ENCODE measurements at regions not wholly inside any gene's neighbourhood (a gene's known extent, or its start where the extent isn't known, plus 50 kb on each side); places are given as distances from the start of the nearest gene placed in this dataset.

DNA sequence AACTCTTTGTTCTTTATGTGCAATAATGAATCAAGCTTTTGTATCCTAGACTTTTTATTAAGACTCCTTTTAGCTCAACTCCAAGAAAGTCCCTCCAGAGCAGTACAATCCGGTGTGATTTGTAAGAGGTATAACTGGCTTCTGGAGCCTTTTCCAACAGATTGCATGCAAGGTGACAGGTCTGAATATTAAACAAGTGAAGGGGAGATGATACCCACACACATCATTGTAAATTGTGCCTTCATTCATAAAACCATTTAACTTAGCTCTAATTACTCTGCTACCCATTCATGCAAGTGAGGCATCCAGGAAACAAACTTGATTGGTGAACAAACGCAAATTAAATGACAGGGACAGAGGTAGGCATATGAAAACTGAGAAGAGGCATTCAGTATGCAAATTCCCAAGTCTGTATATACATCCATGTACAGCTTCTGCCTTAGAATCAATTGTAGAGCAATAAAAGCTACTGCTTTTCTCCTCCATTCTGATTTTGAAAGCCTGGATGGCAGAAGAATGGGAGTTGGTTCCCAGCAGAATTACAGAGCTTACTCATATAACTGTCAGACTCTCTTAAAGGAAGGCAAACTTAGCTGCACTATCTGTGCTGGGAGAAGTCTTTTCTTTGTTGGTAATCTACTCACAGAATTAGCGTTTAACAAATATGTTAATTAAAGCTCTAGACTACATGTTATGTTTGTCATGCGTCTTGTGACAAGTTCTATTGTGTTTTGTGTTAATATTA is 261.0 kb upstream of the CDH6 start:
- 74 to 80% methylated on average over 4 of the region's 4 CpGs for WGBS, 2 donors
- no peak overlapping the region for H3K4me3 ChIP-seq
- H3K9me3 ChIP-seq, result no peaks in the 10 kb centered on the region
- DNase-seq, result no peak
- H3K27me3 ChIP-seq, result no peaks in the 10 kb centered on the region
- H3K36me3 ChIP-seq (ENCODE audit: low read depth, missing control alignments), result no peaks in the 10 kb centered on the region
- intact Hi-C loops (cut with DNase I; ENCODE audit: low total_unique reads), result no loop called here
- TF ChIP-seq, protein P1, sequence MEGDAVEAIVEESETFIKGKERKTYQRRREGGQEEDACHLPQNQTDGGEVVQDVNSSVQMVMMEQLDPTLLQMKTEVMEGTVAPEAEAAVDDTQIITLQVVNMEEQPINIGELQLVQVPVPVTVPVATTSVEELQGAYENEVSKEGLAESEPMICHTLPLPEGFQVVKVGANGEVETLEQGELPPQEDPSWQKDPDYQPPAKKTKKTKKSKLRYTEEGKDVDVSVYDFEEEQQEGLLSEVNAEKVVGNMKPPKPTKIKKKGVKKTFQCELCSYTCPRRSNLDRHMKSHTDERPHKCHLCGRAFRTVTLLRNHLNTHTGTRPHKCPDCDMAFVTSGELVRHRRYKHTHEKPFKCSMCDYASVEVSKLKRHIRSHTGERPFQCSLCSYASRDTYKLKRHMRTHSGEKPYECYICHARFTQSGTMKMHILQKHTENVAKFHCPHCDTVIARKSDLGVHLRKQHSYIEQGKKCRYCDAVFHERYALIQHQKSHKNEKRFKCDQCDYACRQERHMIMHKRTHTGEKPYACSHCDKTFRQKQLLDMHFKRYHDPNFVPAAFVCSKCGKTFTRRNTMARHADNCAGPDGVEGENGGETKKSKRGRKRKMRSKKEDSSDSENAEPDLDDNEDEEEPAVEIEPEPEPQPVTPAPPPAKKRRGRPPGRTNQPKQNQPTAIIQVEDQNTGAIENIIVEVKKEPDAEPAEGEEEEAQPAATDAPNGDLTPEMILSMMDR (IDR thresholded peaks at IDR 0.05), result no peak
- no peak for TF ChIP-seq POLR2A (IDR thresholded peaks at IDR 0.05)
- no peak overlapping the region for H3K27ac ChIP-seq
- no peaks in the 10 kb centered on the region for H3K4me1 ChIP-seq

DNA sequence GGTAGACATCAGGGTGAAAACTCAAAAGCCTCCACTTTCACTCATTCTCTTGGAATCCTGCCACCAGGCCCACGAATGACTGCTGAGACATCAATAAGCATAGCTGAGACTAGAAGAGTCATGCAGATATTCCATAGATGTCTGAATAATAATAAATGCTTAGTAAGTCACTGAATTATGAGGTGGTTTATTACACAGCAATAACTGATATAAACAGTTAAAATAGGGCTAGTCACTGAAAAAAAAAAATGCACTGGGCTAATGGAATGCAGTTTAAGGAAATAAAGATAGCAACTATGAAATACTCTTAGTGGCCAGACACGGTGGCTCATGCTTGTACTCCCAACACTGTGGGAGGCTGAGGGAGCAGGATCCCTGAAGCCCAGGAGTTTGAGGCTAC is 262.8 kb upstream of the CDH6 start:
- H3K9me3 ChIP-seq, result no peaks in the 10 kb centered on the region
- TF ChIP-seq, protein P1 (IDR thresholded peaks at IDR 0.05), result no peak
- no peak for TF ChIP-seq POLR2A (IDR thresholded peaks at IDR 0.05)
- DNase-seq, result no peak
- 41 to 57% methylated on average over 2 of the region's 2 CpGs for WGBS, 2 donors
- no peaks in the 10 kb centered on the region for H3K27me3 ChIP-seq
- no peaks in the 10 kb centered on the region for H3K36me3 ChIP-seq (ENCODE audit: low read depth, missing control alignments)
- intact Hi-C loops (cut with DNase I; ENCODE audit: low total_unique reads), result no loop called here
- H3K4me3 ChIP-seq, result no peak overlapping the region
- no peak overlapping the region for H3K27ac ChIP-seq
- no peaks in the 10 kb centered on the region for H3K4me1 ChIP-seq

DNA sequence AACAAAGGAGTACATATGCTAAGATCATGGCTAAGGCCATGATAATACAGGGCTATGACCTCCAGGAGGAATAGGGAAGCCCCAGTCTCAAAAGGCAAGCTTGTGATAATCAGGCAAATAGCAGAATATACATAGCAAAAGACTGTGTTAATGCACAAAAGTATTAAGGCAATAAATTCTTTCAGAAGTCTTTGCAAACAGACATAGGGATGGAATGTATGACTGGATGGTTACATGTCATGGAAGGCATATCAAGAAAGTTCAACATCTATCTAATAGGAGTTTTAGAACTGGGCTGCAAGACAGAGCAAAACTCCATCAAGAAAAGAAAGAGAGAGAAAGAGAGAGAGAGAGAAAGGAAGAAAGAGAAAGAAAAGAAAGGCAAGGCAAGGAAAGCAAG is 264.5 kb upstream of the CDH6 start:
- no peaks in the 10 kb centered on the region for H3K4me1 ChIP-seq
- intact Hi-C loops (cut with DNase I; ENCODE audit: low total_unique reads), result no loop called here
- H3K4me3 ChIP-seq, result no peak overlapping the region
- TF ChIP-seq, protein P1 (IDR thresholded peaks at IDR 0.05), result no peak
- no peak for TF ChIP-seq POLR2A (IDR thresholded peaks at IDR 0.05)
- no peaks in the 10 kb centered on the region for H3K27me3 ChIP-seq
- no peaks in the 10 kb centered on the region for H3K9me3 ChIP-seq
- H3K36me3 ChIP-seq (ENCODE audit: low read depth, missing control alignments), result no peaks in the 10 kb centered on the region
- H3K27ac ChIP-seq, result no peak overlapping the region
- no peak for DNase-seq

DNA sequence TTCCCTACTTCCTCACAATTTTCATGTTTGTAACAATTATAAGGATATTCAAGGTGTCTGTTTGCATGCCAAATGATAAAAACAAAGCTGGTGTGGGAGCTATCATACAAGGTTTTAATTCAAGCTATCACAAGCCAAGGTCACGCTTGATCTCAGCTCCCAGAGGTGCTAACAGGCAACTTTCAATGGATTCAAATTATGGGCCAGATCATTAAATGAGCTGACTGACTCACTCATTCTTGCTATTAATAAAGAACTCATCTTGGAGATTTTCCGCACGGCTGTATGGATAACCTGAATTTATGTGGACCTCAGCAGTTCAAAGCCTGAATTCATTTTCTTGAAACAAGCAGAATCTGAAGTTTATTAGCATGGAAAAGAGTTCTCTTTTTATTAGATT is 267.3 kb upstream of the CDH6 start:
- Histone ChIP-seq H3K27me3 (no peaks in the 10 kb centered on the region), H3K9me3 (no peaks in the 10 kb centered on the region), H3K4me1 (no peaks in the 10 kb centered on the region), H3K4me3 (no peak overlapping the region), H3K36me3 (ENCODE audit: low read depth, missing control alignments) (no peaks in the 10 kb centered on the region), H3K27ac (no peak overlapping the region)
- no peak for DNase-seq
- WGBS, 2 donors, result 42 to 55% methylated on average over 3 of the region's 3 CpGs
- TF ChIP-seq, protein P1 (IDR thresholded peaks at IDR 0.05), result no peak
- TF ChIP-seq POLR2A (IDR thresholded peaks at IDR 0.05), result no peak
- intact Hi-C loops (cut with DNase I; ENCODE audit: low total_unique reads), result no loop called here

- H3K36me3 ChIP-seq (ENCODE audit: low read depth, missing control alignments), result no peaks in the 10 kb centered on the region
- WGBS, 2 donors, result 87% methylated on average over 5 of the region's 5 CpGs
- no peaks in the 10 kb centered on the region for H3K9me3 ChIP-seq
- H3K4me3 ChIP-seq, result no peak overlapping the region
- intact Hi-C loops (cut with DNase I; ENCODE audit: low total_unique reads), result no loop called here
- no peaks in the 10 kb centered on the region for H3K27me3 ChIP-seq
- H3K27ac ChIP-seq, result no peak overlapping the region
- TF ChIP-seq POLR2A (IDR thresholded peaks at IDR 0.05), result no peak
- TF ChIP-seq, protein P1 (IDR thresholded peaks at IDR 0.05), result no peak
- no peaks in the 10 kb centered on the region for H3K4me1 ChIP-seq
- no peak for DNase-seq
These were observed 272.1 kb upstream of the CDH6 start for GRCh38 chr5:30921388-30921787.

Measured in testis (tissue), 2 donors.